Ureter (tissue), 1 donor: ENCODE measurements at regions not wholly inside any gene's neighbourhood (a gene's known extent, or its start where the extent isn't known, plus 50 kb on each side); places are given as distances from the start of the nearest gene placed in this dataset.
"Not testable (repeated sequence)": the region's sequence is repeated elsewhere in the genome, so short reads cannot be mapped to it uniquely, and the experiment has no call there.

Source experiments
- DNase-seq: peaks from one replicate; pipeline ENCODE4 v3.0.0-alpha.2; 2020; ENCODE audit warnings: low spot score
- donor health status: DM: yes; HTN: yes; CAD: no.

DNA sequence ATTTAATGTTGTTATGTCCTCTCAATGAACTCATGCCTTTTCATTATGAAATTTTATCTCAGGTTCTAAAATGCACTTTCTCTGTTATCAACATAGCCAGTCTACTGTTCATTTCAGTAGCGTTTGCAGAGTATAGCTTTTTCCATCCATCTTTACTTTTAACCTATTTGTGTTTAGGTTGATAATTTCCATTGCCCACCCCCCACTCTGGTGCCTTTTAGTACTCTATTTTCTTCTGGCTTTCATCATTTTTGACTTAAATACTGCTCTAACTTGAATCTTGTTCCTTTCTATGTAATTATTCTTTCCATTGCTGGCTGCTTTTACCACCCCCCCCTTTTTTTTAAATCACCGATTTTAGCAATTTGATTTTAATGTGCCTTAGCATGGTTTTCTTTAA, 585.0 kb upstream of the LRATD1 start:
- DNase-seq, result no peak

DNA sequence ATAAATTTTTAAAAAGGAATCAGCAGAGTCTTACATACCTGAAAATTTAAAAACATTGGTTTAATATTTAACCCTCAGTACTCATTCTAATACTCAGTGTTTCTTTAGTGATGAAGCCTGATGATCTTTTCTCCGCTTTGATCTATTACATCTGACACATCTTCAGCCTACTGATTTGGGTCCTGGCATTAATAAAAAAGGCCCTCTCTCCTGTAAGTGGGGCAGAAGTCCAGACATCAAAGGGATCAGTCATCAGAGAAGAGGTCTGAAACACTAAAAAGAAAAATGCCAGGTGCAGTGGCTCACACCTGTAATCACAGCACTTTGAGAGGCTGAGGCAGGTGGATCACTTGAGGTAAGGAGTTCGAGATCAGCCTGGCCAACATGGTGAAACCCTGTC, 581.1 kb upstream of the LRATD1 start:
- DNase-seq, result no peak

DNA sequence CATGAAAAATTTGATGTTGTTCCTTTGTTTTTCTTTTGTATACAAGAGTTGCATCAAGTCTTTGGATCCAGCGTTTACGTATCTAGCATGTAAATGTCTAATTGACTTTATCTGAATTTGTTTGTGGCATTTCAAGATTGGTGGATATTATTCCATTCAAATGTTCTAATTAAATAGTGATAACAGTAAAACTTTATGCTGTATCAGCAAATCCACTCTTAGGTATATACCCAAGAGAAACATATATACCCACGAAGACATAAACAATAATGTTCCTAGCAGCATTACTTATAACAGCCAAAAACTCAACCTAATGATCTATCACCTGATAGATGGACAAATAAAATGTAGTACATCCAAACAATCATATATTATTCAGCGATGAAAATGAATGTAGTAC, 579.4 kb upstream of the LRATD1 start:
- DNase-seq, result no peak

DNA sequence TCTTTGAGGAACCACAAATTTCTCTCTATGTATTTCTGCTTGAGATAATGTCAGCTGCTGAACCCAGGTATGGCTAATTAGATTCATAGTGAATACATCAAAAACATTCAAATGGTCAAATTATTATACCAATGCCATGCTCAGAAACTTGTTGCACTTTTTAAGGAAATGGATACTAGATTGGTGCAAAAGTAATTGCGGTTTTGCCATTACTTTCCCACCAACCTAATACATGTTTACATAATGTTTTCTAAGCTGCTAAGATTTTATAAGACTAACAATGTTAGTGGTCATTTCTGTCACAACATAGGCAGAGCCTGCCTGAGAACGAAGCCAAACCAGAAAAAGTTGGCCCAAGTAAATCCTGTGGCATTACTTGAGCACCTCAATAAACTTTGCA, 568.2 kb upstream of the LRATD1 start:
- DNase-seq, result no peak

DNA sequence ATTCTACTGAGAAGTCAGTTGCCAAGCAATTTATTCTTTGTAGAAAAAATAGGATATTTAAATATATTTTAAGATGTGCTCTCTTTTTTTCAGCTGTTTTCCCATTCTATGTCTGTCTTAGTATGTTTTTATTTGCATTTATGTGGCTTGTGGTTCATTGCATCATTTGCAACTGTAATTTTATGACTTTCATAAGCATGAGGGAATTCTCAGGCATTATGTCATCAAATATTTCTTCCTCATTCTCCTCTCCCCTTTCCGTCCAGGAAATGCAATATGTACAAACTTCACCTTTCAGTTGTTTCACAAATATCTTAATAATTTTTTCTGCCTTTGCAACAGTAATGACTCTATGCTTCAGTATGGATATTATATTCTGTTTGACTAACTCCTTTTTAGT, 560.2 kb upstream of the LRATD1 start:
- DNase-seq, result no peak

DNA sequence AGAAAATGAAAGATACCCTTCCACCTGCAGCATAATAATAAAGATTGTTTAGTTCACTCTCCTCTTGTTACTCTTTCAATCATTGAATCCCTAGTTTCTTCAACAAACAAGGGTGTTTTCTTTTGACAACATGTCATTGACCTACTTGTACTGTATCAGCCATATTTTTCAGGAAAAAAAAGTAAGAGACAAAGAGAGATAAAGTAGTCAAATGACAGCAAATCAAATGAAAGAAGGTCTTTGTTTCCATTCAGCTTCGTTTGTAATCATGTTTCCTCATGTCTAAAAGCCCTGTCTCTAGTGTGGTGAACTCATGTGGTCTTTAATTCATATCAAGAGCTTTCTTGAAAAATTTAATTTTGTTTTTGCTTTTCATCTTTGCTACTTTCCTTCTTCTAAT, 557.8 kb upstream of the LRATD1 start:
- DNase-seq, result no peak

DNA sequence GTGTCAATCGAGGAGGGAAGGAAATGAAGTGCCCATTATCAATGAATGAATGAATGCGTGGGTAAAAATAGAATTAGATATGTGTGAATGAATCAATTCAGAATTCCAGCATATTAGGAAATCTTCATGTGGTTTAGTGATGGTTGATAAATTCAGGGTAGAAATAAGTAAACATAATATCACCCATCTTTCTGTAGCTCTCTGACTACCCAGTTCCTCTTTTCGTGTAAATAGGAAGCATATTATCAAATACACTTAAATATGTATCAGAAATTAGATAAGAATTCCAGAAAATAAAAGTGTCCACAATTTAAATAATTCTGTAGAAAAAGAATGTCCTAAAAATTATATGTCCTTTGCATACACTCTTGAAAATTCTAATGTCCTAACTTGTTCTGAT, 552.9 kb upstream of the LRATD1 start:
- no peak for DNase-seq

DNA sequence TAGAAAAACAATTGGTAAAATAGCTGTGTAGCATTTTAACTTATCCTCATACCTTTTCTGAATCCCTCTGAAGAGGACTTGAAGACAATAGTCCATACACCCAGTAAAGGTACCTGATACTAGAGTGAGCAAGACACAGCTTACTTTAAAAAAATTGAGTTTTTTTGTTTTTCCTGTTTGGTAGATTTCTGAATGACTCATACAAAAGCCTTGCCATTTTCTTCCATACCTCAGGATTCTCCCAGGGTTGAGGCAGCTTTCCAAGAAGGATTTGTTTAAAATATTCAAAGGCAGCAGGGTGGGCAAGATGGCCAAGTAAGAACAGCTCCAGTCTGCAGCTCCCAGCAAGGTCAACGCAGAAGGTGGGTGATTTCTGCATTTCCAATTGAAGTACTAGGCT, 551.0 kb upstream of the LRATD1 start:
- DNase-seq, result no peak

DNA sequence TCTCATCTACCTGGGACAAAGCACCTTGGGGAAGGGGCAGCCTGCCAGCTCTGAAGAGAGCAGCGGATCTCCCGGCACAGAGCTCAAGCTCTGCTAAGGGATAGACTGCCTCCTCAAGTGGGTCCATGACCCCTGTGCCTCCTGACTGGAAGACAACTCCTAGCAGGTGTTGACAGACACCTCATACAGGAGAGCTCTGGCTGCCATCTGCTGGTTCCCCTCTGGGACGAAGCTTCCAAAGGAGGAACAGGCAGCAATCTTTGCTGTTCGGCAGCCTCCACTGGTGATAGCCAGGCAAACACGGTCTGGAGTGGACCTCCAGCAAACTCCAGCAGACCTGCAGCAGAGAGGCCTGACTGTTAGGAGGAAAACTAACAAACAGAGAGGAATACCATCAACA, 549.9 kb upstream of the LRATD1 start:
- no peak for DNase-seq

DNA sequence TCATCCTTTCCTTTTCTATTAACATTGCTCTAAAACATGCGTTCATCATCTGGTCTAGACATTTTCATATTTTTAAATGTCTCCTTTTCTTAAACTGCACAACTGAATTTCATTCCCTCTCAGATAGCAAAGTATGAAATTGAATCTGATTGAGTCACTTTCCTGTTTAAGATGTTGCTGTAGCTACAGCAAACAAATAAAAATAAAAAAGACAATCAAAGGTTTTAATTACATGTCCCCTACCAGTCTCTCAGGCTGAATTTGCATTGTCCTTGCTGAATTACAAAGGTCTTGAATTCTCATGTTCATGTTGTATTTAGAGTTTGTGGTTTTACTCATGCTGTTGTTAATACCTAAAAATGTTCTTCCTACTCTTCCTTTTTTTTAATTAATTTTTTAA, 537.9 kb upstream of the LRATD1 start:
- no peak for DNase-seq

DNA sequence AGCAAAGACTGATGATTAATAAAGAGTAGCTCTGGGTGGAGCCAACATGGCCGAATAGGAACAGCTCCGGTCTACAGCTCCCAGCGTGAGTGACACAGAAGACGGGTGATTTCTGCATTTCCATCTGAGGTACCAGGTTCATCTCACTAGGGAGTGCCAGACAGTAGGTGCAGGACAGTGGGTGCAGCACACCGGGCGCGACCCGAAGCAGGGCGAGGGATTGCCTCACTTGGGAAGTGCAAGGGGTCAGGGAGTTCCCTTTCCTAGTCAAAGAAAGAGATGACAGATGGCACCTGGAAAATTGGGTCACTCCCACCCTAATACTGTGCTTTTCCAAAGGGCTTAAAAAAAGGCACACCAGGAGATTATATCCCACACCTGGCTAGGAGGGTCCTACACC, 533.4 kb upstream of the LRATD1 start:
- DNase-seq, result not testable (repeated sequence)

DNA sequence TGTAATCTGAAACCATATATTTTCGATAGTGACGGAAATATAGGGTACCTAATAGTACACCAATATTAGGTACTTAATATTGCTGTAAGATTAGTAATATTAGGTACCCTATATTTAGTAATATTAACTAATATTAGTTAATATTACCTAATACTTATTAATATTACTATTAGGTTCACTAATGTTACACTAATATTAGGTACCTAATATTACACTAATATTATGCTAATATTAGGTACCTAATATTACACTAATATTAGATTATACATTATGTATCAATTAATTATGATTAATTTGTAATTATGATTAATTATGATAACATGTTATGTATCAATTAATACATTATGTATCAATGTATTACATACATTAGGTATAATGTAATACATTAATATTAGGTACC, 518.2 kb upstream of the LRATD1 start:
- no peak for DNase-seq

DNA sequence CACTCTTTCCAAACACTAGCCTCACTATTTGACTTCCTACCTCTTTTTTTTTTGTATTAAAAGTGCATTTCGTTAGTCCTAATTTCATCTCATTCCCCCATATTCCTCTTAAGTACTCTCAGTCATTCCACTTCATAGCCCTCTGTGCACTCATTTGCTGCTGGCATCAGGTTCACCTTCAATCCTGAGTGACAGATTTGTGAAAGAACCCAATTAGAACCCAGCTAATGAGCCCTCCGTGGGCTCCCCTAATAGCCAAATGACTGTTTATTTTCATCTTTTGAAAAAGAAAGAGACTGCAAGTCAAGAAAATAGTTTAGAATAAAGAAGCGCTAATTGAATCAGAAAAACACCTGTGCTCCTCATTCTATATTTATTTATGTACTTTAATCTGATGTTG, 512.1 kb upstream of the LRATD1 start:
- no peak for DNase-seq

DNA sequence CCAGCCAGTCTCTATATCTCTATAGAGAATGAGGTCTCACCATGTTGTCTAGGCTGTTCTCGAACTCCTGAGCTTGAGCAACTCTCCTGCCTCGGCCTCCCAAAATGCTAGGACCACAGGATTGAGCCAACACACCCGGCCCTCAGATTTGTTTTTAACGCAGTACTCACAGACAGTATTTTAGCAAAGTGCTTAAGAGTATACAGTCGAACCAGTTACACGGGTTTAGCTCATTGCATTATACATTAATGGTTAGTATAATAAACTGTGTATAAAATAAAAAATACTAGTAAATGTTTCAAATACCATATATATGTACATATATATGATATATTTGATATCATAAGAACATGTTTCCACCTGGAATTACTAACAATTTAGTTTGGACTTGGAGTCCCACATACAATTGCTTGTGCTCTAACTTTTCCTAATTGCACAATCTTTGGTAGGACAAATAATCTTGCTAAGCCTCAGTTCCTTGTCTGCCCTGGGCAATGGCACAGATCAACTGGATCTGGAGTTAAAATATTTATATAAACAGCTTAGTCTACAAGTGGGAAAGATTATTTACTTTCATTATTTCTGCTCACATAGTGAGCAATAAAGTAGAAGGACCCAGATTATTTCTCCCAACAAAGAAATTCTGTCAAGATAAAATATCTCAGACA, 508.9 kb upstream of the LRATD1 start:
- no peak for DNase-seq

DNA sequence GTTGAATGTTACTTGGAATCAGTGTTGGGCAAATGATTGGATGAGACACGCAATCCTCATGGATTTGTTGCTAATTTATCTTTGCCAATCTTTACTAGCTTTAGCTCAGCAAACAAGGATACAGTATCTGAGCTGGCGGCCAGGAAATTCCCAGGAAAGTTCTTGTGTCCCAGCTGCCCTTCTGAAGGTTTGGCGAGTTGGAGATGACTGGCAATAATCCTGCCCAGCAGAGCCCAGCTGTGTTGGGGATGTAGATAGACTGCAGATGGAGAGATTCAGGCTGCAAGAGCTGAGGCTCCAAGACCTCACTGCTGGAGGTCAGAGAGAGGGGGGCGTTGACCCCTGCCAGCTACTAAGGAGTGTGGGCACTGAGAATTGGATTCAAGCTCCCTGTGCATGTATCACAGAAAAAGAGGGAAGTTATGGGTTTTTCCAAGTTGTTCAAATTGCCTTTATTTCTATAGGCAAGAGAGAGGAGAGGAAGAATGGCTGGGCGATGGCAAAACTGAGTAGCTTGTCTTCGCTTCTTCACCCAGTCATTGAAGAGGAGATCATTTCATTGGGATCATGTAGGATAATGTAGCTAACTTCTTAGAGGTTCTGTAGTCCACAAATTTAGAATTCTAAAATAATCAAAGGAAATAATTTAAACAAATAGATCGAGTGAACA, 506.8 kb upstream of the LRATD1 start:
- DNase-seq, result no peak

DNA sequence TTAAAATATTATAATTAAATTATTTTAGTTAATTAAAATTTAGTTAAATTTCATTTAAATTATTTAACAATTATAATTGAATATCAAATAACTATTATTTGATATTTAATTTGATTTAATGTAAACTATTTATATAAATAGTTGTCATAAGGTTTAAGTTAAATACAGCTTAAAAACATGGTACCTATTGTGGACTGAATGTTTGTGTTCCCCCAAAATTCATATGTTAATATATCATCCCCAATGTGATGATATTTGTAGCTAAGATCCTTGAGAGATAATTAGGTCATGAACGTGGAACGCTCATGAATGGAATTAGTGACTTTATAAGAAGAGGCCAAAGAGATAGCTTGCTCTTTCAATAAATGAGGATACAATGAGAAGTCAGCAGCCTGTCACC, 505.7 kb upstream of the LRATD1 start:
- no peak for DNase-seq

DNA sequence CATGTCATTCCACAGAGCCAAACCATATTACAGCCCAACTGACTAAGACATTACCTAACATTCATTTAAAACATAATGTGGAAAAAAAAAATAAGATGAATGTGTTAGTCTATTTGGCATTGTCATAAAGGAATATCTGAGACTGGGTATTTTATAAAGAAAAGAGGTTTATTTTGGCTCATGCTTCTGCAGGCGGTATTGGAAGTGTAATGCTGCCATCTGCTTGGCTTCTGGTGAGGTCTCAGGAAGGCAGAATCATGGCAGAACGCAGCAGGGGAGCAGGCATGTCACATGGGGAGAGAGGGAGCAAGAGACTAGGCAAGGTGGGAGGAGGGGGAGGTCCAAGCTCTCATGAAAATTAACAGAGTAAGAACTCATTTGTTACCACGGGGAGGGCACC, 504.8 kb upstream of the LRATD1 start:
- DNase-seq, result no peak

DNA sequence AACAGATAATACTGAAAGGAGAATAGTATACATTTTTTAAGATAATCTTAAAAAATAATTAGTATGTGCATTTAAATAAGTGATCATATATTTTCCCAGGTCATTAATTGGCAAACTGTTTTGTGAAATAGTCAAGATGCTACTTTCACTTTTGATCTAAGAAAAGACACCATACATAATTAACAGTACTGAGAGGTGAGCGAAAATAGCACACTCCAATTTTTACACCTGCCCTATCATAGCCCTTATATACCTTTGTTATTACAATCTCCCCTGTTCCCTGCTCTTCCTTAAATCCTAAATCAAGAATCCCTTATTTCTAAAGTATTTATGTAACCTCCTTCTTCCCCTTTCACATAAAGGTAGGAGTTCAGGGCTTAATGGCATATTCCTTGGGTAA, 500.1 kb upstream of the LRATD1 start:
- DNase-seq, result no peak

DNA sequence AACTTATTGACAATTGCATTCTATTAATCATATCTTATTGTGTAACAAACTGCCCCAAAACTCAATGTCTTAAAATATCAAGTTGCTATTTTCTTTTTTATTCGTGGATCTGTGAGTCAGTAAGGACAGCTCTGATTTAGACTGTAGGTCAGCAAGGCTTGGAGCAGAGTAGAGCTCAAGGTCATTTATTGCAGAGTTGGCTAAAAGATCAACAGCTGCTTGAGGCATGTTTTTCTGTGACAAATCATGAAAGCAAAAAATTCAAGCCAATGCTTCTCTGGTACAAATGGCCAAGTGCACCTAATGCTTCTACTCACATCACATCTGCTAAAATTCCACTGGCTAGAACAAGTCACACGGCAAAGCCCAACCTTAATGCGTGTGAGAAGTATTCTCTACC, 497.7 kb upstream of the LRATD1 start:
- no peak for DNase-seq

DNA sequence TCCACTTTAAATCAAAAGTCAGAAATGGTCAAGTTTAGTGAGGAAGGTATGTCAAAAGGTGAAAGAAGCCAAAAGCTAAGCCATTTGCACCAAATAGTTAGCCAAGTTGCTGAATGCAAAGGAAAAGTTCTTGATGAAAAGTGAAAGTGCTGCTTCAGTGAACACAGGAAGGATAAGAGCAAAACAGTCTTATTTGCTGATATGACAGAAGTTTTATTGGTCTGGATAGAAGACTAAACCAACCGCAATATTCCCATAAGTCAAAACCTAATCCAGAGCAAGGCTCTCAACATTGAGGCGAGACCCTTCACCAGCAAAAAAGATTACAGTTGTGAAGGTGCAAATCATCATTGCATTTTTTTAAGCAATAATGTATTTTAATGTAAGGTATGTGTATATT, 496.5 kb upstream of the LRATD1 start:
- DNase-seq, result no peak

DNA sequence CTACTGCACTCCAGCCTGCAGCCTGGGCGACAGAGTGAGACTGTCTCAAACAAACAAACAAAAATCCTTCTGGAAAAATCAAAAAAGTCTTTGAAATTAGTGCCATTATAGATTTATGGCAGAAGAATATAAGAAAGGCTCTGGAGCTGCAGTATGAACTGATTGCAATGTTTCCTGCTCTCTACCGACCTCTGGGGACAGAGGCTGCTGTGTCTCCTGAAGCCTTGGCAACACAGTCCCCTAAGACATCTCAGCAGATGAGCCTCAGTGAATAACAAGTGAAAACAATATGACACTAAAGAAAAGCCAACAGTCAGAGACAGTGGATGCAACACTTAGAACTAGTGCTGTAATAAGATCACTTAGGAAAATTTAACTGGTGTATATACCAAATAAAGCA, 494.9 kb upstream of the LRATD1 start:
- DNase-seq, result no peak

DNA sequence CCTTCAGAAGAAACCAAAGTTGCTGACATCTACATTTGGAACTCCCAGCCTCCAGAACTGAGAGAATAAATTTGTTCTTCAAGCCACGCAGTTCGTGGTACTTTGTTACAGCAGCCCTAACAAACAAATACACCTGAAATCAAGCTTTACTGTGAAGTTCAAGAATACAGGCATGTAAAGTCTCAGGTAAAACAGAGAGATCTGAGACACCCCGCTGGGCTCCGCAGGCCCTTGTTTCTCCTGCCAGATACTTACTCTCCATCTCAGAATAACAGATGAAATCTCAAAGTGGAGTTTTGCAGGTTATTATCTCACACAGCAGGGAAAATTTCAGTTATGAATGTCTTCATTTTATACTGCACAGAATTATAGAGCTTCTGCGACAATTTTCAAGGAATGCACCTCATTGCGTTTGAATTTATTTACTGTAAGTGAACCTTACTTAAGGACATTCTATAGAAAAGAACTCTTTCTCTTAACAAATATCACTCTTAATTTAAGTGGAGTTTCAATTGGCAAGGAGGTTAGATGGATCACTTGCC, 492.4 kb upstream of the LRATD1 start:
- no peak for DNase-seq

DNA sequence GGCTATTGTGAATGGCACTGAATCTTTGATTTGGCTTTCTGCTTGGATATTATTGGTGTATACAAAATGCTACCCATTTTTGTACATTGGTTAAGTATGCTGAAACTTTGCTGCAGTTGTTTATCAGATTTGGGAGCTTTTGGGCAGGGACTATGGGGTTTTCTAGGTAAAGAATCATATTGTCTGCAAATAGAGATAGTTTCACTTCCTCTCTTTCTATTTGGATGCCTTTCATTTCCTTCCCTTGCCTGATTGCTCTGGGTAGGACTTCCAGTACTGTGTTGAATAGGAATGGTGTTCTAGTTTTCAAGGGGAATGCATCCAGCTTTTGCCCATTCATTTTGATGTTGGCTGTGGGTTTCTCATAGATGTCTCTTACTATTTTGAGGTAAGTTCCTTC, 489.1 kb upstream of the LRATD1 start:
- DNase-seq, result no peak

DNA sequence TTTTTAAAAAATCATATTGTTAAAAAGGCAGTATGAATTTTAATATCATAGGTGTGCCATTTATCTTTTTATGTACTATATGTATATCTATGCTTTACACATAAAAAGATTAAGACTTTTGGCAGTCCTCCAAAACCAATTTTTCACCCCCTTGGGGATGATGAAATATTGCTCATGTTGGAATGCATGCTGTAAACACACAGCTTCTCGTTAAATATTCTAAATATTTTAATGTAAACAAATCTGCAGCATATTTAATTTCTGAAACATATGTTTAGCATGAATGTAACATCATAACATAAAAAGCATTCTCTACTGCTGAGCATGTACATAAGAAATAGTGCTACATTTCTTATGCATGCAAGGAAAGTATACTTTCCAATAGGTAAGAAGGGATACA, 484.3 kb upstream of the LRATD1 start:
- DNase-seq, result no peak
